ENCODE measurements at regions not wholly inside any gene's neighbourhood (a gene's known extent, or its start where the extent isn't known, plus 50 kb on each side); places are given as distances from the start of the nearest gene placed in this dataset.

GRCh38 chr18:60506682-60507081, 134.1 kb upstream of the MC4R start:
- TF ChIP-seq POLR2AphosphoS5 (IDR thresholded peaks at IDR 0.05): no peak
- no peak for TF ChIP-seq POLR2A (IDR thresholded peaks at IDR 0.05)
